NCI-H2029 (cell line): ENCODE measurements at regions not wholly inside any gene's neighbourhood (a gene's known extent, or its start where the extent isn't known, plus 50 kb on each side); places are given as distances from the start of the nearest gene placed in this dataset.
"Not testable (repeated sequence)": the region's sequence is repeated elsewhere in the genome, so short reads cannot be mapped to it uniquely, and the experiment has no call there.

ENCODE experiments used
- DNase-seq: peaks from one replicate; lab custom pipeline; 2025; lab: John Stamatoyannopoulos, UW

DNA sequence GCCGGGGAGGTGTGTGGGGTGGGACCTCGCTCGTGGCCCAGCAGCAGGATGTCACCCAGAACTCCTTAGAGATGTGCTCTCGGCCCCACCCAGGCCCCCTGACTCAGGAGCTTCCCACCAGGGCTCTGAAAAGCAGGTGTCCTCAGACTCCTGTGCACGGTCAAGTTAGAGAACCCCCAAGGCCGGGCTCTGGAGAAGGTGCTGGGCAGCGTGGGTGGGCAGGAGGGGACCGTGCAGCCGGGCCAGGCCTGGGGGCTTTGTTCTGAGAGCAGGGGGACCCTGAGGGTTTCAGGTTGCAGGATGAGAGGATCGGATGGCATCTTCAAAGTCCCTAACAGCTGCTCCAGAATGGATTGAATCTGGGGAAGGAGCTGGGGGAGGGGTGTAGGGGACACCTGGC, 164.4 kb upstream of the CIBAR2 start:
- no peak for DNase-seq

DNA sequence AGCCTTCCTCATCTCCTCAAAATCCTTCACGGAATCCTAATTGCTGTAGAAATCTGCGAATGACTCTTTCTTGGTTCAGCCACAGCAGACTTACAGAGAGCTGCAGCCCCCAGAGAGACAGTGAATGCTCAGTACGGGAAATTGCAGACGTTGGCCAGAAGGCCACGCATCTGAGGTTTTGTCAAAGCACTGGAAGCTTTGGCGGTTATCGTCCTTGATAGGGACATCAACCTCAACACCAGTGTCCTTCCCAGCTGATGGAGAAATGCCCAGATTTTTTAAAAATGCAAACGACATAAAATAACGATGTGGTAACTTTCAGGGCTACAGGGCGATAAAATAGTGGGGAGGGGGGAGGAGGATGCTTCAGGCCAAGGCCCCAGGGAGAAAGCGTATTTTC, 166.6 kb upstream of the CIBAR2 start:
- no peak for DNase-seq

DNA sequence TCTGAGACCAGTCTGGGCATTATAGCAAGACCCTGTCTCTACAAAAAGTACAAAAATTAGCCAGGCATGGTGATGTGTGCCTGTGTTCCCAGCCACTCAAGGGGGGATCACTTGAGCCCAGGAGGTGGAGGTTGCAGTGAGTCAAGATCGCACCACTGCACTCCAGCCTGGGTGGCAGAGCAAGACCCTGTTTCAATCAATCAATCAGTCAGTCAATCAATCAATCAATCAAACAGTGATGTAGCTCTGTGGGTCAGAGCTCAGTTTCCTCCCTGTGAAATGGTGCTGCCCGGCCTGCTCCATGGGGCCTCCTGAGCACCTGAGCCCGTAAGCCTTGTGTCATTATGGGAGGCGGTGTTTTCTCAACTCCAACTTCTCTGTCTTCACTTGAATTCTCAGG, 167.1 kb upstream of the CIBAR2 start:
- DNase-seq: no peak

DNA sequence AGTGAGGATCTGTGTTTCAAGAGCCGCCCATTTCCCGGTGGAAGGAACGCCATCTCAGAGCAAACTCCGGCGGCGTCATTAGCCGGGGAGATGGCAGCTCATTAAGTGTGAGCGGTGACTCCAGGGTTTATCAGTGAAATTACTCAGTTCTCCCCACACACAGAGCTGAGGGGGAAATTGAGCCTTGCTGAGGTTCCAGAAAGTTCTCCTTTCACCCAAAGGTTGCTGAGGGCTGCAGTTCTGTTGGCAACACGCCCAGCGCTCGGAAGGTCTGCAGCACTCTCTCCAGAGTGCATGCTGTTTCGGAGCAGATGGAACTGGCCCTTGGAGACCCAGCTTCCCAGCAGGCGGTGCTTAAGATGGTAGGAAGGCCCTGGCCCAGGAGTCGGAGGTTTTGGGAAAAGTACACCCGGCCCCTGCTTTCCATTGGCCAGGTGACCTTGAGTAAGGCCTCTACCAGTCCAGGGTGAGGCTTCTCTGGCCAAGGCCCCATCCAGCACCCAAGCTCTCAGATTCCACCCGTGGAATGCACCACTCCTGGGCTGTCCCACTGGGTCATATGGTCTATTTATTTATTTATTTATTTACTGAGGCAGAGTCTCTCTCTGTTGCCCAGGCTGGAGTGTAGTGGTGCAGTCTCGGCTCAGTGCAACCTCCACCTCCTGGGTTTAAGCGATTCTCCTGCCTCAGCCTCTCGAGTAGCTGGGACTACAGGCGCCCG, 167.7 kb upstream of the CIBAR2 start:
- DNase-seq: no peak

DNA sequence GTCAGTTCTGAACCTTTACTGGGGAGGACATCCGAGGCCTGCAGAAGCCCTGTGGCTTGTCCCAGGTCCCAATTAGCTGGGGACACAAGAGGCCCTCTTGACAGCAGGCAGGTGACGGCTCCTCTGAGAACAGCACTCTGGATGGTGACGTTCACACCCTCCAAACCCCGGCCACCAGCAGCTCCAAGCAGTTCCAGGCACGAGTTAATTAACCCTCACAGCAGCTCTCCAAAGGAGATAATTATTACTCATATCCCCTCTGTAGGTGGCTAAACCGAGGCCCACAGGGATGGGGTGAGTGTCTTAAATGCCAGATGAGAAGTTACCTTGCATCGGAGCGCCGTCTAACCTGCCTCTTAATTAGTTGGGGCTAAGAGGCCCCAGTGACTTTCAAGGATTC, 168.9 kb upstream of the CIBAR2 start:
- no peak for DNase-seq

DNA sequence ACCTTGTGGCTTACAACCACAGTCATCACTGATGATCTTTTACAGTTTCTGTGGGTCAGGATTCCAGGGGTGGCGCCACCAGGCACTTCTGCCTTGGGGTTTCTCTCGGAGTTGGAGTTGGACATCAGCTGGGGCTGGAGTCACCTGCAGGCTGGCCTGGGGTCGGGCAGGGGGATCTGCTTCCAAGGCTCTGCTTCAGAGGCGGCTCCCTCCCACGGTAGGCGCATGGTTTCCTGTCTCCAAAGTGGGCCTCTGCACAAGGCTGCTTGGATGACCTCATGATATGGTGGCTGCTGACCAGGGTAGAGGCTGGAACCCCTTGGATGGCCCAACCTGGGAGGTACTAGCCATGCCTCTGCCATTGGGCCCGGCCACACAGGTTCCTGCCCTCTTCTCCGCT, 170.6 kb upstream of the CIBAR2 start:
- no peak for DNase-seq

DNA sequence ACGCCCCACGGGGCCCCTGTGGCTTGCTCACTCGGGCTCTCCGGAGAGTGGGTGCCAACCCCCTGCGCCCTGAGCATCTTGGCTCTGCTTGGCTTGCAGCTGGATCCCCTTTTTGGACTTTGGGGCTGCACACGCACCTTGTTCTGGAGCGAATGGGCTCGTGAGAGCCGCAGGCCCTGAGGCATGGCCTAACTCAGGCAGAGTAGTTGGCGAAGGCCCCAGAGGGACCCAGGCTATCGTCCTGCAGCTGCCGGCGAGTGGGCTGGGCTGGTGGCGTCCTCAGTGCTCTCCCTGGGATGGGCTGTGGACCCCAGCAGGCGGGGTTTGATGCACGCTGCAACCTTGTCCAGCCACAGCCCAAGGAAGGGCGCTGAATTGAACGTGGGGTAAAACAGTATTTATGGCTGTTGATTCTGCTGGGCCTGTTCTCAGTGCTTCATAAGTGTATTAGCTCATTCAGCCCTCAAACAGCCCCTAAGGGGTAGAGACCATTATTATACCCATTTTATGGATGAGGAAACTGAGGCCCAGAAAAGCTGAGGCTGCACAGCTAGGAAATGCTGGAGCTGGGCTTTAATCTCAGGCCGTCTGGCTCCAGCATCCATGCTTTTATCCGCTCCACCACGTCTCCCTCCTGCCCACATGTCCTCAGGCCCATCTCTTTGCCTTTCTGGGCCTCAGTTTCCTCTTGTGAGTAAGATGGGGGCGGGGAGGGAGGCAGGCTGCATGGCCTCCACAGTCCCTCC, 171.2 kb upstream of the CIBAR2 start:
- DNase-seq: no peak

DNA sequence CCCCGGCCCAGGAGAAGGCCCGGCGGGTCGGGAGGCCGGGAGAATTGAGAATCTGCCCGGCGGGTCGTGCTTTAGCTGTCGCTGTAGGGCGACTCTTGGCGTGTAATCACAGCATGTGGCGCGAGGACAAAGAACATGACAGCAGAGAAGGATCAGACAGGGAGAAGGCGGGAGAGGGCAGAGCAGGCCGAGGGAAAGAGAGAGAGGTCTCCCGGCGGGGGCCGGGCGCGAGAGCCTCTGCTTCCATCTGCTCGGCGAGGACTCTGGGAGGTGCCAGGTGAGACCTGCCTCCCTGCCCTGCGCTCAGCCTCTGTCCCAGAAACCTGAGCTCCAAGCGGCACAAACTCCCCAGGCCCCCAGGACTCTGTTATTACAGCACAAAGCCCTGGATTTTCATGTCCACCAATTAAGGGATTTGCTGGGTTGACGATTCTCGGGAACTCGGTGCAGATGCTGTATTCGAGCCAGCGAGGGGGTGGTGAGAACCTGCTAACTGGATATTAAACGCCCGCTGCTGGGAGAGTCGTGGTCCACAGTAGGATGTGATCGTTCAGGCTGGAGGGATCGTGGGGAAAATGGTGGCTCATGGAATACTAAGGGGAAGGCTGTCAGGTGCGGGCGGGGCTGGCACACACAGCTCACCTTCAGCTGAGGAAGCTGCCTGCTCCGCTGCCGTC, 172.0 kb upstream of the CIBAR2 start:
- no peak for DNase-seq

DNA sequence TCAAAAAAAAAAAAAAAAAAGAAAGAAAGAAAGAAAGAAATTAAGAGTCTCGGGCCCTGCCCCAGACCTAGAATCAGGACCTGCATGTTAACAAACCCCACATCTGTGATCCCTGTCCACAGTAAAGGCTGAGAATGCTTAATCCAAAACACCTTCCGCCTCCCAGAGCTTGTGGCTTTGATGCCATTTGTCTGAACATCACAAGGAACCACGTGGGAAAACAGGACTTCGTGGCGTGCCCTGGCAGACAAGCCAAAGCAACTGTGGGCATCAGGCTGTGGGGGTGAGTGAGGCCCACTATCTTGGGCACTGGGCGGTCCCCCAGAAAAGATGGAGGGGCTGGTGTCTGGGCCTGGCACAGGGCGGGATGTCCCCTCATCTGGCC, 173.4 kb upstream of the CIBAR2 start:
- no peak for DNase-seq

DNA sequence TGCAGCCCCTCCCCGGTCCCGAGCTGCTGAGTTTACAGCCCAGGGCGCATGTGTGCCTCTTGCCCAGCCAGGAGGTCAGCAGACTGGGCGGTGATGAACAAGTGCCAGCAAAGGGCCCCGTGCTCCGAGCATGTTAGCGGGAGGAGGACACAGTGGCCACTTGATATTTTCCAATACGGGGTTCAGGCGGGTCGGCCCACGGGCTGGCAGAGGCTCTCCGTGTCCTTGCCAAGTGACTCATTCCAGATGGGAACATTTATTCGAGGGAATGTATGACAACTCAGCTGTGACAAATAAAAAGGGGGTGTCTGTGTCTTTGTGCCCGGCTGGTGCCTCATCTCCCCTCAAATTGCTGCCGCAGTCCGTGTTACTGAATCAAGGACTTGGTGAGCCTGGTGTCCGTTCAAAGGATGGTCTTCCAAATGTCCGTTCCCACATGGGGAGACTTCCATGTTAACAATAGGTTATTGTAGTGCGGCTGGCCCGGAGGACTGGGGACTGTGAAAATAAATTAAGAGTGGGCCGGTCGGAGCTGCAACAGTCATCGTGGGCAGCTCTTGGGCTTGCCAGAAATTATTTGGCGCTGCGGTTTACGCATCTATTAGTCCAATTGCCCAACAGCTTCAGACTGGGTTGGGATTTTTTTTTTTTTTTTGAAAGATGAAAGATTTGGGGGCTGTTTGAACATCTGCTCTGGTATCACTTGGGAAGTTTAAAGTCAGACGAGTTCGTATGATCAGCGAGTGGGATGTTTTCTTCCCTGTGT, 174.0 kb upstream of the CIBAR2 start:
- DNase-seq: no peak

DNA sequence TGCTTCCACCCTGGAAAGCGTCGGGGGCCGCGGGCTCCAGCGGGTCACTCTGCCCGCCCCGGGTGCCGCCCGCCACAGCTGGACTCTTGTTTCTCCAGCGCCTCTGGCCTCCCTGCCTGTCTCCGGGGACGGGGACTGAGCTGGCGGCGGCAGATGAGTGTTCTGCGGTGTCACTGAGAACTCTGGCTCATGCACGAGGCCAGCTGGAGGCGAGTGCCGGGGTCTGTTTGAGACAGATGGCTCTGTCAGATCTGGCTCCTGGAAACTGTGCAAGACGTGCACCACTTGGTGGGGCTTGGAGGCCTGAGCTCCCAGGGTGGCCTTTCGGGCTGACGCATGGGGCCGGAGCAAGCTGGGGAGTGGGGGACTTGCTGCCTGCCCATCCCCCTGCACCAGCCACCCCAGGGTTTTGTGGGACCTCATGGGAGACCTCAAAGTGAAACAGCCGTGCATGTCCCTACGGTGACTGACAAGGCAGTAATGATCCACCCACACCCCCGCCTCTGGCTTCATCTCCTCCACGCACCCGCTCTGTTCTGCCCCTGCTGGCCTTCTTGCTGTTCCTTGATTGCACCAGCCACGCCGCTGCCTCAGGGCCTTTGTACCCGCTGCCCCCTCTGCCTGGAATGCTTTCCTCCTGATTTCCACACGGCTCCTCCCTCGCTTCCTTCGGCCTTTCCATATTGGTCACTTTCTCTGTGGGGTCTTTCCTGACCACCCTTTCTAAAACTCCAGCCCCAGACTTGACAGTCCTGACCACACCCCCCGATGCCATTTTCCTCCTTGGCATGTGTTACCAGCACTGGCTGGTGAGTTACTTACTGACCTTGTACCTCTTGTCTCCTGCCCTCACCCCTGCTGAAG, 174.9 kb upstream of the CIBAR2 start:
- no peak for DNase-seq

DNA sequence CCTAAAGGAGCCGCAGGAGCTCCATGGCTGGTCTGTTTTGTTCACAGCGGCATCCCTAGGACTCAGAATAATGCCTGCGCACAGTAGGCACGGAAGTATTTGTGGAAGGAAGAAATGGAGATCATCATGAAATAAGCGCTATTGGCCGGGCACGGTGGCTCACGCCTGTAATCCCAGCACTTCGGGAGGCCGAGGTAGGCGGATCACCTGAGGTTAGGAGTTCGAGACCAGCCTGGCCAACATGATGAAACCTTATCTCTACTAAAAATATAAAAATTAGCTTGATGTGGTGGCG, 175.5 kb upstream of the CIBAR2 start:
- DNase-seq: not testable (repeated sequence)

DNA sequence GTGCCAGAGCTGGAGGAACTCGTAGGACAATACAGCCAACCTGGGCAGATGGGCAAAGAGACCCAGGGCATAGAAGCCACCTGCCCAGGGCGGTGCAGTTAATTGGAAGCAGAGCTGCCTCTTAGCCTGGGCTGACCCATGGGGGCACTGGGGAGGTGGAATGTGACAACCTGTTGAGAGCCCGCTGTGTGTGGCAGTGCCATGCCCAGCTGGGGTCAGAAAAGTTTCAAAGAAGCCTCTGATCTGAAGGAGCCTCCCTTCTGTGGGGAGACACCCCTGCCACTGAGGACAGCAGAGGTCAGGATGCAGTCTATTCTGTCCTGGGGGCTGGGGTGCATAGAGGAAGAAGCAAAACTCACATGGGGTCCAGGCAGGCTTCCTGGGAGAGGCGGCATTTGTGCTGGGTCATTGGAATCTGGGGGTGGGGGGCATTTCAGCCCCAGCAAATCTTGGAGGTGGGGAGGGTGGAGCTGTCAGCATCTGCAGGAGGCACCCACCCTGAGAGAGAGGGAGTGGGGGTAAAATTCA, 176.1 kb upstream of the CIBAR2 start:
- DNase-seq: no peak

DNA sequence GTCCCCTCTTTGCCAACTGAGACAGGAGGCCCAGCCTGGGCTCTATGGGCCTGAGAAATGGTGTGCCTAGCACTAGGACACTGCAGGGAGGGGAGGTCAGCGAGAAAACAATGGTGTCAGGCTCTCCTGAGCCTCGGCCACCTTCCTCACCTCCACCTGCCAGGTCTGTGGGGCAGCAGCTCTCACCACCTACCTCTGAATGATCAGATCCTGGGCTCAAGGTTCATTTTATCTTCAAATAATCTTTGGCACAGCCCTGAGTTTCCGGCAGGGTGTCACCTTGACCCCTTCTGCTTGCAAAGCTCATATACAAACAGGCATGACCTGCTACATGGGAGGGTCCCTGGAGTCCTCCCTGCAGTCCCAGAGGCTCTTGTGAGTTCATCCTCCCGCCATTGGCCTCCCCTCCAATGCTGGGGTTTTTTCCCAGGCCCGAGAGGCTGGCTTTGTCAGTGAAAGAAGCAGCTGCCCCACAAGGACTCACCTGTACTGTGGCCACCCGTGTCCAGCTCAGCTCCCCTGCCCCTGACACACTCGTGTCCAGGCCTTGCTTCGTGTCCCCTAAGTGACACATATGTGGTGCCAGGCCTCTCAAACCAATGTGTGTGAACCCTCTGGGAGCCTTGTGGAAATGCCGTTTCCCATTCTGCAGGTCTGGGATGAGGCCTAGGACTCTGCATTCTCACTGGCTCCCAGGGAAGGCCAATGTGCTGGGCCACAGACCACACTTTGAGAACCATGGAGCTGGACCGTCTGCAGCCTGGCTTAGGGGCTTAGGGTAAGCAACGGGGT, 176.8 kb upstream of the CIBAR2 start:
- no peak for DNase-seq

DNA sequence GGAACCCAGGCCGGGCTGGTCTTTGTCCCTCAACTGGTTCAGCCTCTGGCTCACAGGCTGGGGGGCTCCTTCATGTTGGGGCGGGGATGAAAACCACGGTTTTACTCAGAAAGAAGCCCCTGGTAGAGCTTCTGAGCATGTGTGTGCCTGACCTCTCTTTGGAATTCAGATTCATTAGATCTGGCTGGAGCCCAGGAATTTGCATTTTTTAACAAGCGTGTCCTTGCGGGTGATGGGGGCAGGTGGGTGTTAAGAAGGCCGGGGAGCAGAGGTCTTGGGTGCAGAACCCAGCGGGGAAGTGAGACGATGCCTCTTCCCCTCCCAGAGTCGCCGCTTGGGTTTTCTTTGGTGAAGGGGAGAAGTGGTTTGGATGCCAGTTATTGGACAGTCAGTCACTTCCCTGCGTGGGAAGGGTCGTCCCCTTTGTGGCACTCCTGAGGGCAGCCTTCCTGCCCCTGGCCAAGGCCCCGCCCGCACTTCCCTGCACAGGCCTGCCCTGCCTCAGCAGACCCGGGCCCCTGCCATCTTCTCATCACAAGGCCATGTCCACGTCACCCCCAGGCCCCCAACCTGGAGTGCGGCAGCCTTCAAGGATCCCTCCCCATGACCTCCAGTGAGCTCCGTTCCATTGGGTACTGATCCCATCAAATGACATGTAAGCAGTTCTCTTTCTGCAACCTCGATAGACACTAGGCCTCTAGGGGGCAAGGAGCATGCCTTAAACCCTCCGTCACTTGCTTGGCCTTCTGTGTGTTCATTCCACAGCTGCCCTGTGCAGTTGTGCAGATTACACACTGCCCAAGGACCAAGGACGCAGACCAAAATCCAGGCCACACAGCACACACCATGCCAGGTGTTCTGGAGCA, 177.7 kb upstream of the CIBAR2 start:
- DNase-seq: no peak

DNA sequence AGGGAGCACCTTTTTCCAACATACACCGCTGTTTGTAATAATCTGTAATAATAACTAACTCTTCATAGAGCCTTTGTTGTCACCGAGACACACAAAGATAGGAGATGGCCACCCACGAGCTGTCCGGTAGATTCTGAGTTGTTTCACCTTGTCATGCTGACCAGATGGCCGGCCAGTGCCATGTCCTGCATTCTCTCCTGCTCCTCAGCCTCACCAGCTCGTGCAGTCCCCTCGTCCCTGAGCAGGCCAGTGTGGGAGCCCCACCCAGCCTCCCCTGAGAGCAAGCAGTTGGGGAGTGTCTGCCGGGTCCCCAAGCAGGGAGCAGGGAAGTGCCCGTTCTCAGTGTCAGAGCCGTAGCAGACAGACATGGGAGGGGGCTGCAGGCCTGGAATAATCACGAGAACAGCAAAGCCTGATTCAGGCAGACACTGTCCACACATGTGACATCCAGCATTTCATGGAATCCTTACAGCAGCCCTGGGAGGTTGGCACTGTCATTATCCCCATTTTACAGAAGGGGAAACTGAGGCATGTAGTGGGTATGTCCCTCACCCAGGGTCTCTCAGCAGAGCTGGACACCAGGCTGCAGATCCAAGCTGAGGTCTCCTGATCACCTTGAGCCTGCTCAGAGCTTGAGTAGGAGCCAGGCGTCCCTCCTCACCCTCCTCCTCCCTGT, 178.5 kb upstream of the CIBAR2 start:
- DNase-seq: no peak

DNA sequence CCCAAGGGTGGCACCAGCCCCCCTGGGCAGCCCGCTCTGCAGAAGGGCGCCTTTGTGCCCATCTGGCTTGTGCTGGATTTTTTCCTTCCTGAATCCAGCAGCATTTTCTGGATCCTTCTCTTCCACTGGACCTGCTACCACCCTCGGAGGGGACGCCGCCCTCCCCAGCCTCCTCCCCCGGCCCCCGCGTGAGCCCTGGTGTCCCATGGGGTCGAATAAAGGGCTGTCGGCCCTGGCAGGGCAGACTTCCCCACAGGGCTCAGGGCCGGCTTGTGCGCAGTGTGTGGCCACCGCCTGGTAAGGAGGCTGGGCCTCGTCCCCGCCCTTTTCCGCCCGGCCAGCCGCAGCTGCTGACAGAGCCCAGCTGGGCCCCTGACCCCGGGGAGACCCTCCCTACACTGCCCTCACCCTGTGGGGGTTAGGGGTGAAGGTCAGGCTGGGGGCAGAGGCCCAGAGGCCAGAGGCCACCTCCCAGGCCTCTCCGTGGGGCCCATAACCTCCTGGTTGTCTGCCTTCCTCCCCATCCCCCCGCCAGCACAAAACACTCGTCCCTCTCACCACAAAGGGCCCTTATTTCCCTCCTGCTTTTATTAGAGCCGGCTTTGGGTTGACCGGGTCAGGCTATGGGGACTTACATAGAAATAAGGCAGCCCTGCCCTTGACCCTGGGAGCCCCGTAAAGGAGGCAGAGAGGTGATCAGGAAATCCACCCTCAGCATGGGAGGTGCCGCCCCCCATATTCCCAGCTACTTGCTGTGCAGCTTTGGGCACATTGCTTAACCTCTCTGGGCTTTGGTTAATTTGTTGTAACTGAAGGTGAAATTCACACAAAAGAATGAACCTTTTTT, 179.3 kb upstream of the CIBAR2 start:
- DNase-seq: no peak

DNA sequence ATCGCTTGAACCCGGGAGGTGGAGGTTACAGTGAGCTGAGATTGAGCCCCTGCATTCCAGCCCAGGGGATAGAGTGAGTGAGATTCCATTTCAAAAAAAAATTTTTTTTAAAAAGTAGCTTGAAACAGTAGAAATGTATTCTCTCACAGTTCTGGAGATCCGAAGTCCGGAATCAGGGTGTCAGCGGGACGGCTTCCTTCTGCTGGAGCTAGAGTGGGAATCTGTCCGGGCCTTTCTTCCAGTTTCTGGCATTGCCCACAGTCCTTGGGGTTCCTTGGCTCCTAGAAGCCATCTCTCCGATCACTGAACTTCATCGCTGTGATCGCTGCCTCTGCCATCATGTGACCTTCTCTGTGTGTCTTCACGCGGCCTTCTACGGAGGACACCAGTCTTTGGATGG, 181.2 kb upstream of the CIBAR2 start:
- no peak for DNase-seq
